HL-60 (cell line): ENCODE measurements at regions not wholly inside any gene's neighbourhood (a gene's known extent, or its start where the extent isn't known, plus 50 kb on each side); places are given as distances from the start of the nearest gene placed in this dataset.

ENCODE experiments used
- DNase-seq, 2 experiments: peaks; one replicate each; pipeline ENCODE4 v3.0.0-alpha.2; 2010 to 2020; ENCODE audit warnings: low read depth in 1 of 2, low spot score in 1 of 2
- H3K27ac ChIP-seq: fragments of 250-450 bp; sonication (Bioruptor Pico); replicated peaks from 2 replicates; pipeline ENCODE4 v1.5.1; 2020; ENCODE audit warnings: mild to moderate bottlenecking, moderate library complexity
- H3K27me3 ChIP-seq: fragments of 250-450 bp; sonication (Bioruptor Pico); 2 replicates; pipeline ENCODE4 v1.5.1; 2021; ENCODE audit warnings: mild to moderate bottlenecking, moderate library complexity; ENCODE audit not compliant: insufficient read depth, poor library complexity, severe bottlenecking
- H3K4me3 ChIP-seq: replicated peaks from 2 replicates; pipeline ENCODE4 v1.5.1; 2011; ENCODE audit warnings: mild to moderate bottlenecking, control low read depth, low read length; ENCODE audit not compliant: insufficient read depth
- CTCF ChIP-seq: IDR thresholded peaks from one replicate; pipeline ENCODE4 v1.5.1; 2011; ENCODE audit warnings: low read length, control low read depth, inconsistent platforms; ENCODE audit not compliant: insufficient read depth
- GABPA ChIP-seq: IDR thresholded peaks from 2 replicates; pipeline ENCODE4 v1.6.1; 2012; ENCODE audit warnings: low read depth
- POLR2AphosphoS5 ChIP-seq: IDR thresholded peaks from 2 replicates; pipeline ENCODE4 v1.6.1; 2012; ENCODE audit warnings: low read depth
- REST ChIP-seq: IDR thresholded peaks from 2 replicates; pipeline ENCODE4 v1.6.1; 2012; ENCODE audit warnings: low read depth; ENCODE audit not compliant: insufficient replicate concordance
- SPI1 ChIP-seq: IDR thresholded peaks from 2 replicates; pipeline ENCODE4 v1.6.1; 2012; ENCODE audit warnings: low read depth, mild to moderate bottlenecking, borderline replicate concordance

GRCh38 chr17:72212041-72212440, 91.2 kb downstream of the SOX9 start:
- TF ChIP-seq CTCF (no peak), SPI1 (no peak), GABPA (no peak), POLR2AphosphoS5 (no peak), REST (no peak)
- Histone ChIP-seq H3K27ac (no peak overlapping the region), H3K4me3 (no peak overlapping the region), H3K27me3 (no peaks in the 10 kb centered on the region)
- DNase-seq: no peak

GRCh38 chr17:72215490-72215889, 94.7 kb downstream of the SOX9 start:
- Histone ChIP-seq H3K27me3 (peaks cover 7% of the 10 kb centered on the region), H3K27ac (no peak overlapping the region), H3K4me3 (no peak overlapping the region)
- TF ChIP-seq CTCF (no peak), REST (no peak), GABPA (no peak), POLR2AphosphoS5 (no peak), SPI1 (no peak)
- DNase-seq: no peak

- Histone ChIP-seq H3K27ac (no peak overlapping the region), H3K4me3 (no peak overlapping the region), H3K27me3 (peaks cover 12% of the 10 kb centered on the region)
- no peak for DNase-seq
- TF ChIP-seq CTCF (no peak), GABPA (no peak), SPI1 (no peak), POLR2AphosphoS5 (no peak), REST (no peak)
These were observed 95.1 kb downstream of the SOX9 start for GRCh38 chr17:72215928-72216327.
